K562 (cell line): ENCODE measurements at regions not wholly inside any gene's neighbourhood (a gene's known extent, or its start where the extent isn't known, plus 50 kb on each side); places are given as distances from the start of the nearest gene placed in this dataset.

ENCODE experiments used
- ATAC-seq: fragments of 200-7000 bp; cut with Tn5 transposase; 3 replicates; pipeline ENCODE4 v1.9.1; 2020; ENCODE audit warnings: moderate library complexity
- BruUV-seq: library from RNA; stranded (reverse); fragments of 400-500 nt; replicated peaks from 2 replicates; lab custom pipeline; 2021; lab: Mats Ljungman, UMichigan
- CTCF ChIA-PET: fragments of 300-600 bp; formaldehyde crosslinking; extraction: SDS; loops from one replicate; lab custom pipeline; 2021; ENCODE audit warnings: low intra/inter-chr PET ratio; lab: Yijun Ruan, JAX
- POLR2A ChIA-PET: fragments of 300-600, 350-650 bp; sonication (Branson Sonifier 250); formaldehyde crosslinking; extraction: SDS; loops from one replicate; lab custom pipeline; 2021; ENCODE audit warnings: antibody characterized with exemption, inconsistent platforms; lab: Yijun Ruan, JAX
- DNase-seq, 4 experiments: peaks; one replicate each; pipeline versions ENCODE4 v3.0.0 to v3.0.0-alpha.2; 2011 to 2018; ENCODE audit warnings: low spot score in 3 of 4, mixed read lengths in 3 of 4; ENCODE audit errors: extremely low read depth in 1 of 4
- FAIRE-seq: peaks from 2 replicates; lab custom pipeline; 2011; peaks lifted over from hg19 to GRCh38; lab: Jason Lieb, UNC
- H2AFZ ChIP-seq: 2 replicates; pipeline ENCODE4 v1.6.0; 2011; ENCODE audit warnings: low read depth, low read length, control low read depth, inconsistent platforms
- H3K27ac ChIP-seq: fragments of 200-600 bp; 3 replicates; pipeline ENCODE4 v1.8.0; 2011; ENCODE audit warnings: low read depth, mild to moderate bottlenecking, control low read depth, inconsistent platforms, low read length, moderate library complexity, mixed read lengths; ENCODE audit errors: extremely low read depth
- H3K27me3 ChIP-seq, 2 experiments: fragments of 300-600 bp in 1 of 2; 2 replicates in 1 of 2; 3 replicates in 1 of 2; pipeline versions ENCODE4 v1.6.0 to v1.8.0; 2011; ENCODE audit warnings: inconsistent platforms in 2 of 2, low read length in 2 of 2, mild to moderate bottlenecking in 1 of 2, mixed read lengths in 1 of 2, moderate library complexity in 1 of 2; ENCODE audit not compliant: control insufficient read depth in 2 of 2, insufficient read depth in 2 of 2
- H3K36me3 ChIP-seq: fragments of 300-600 bp; 3 replicates; pipeline ENCODE4 v1.8.0; 2011; ENCODE audit warnings: mild to moderate bottlenecking, low read length, inconsistent platforms; ENCODE audit not compliant: control insufficient read depth, insufficient read depth
- H3K4me1 ChIP-seq, 2 experiments: fragments of 200-600 bp in 1 of 2; replicated peaks in 1 of 2; 2 replicates in 1 of 2; 3 replicates in 1 of 2; pipeline versions ENCODE4 v1.5.1 to v1.8.0; 2011; ENCODE audit warnings: inconsistent platforms in 2 of 2, low read length in 2 of 2, mild to moderate bottlenecking in 1 of 2, mixed read lengths in 1 of 2, moderate library complexity in 1 of 2; ENCODE audit not compliant: control insufficient read depth in 2 of 2, insufficient read depth in 2 of 2
- H3K4me2 ChIP-seq: 2 replicates; pipeline ENCODE4 v1.6.1; 2011; ENCODE audit warnings: low read length, control low read depth, inconsistent platforms, mixed read lengths; ENCODE audit not compliant: insufficient read depth
- H3K4me3 ChIP-seq: fragments of 200-600 bp; sonication (generic), shearing (Covaris generic); 2 replicates; pipeline ENCODE4 v1.5.1; 2016; ENCODE audit warnings: control low read depth, inconsistent platforms
- H3K79me2 ChIP-seq: fragments of 200-600 bp; 3 replicates; pipeline ENCODE4 v1.8.0; 2011; ENCODE audit warnings: low read length, inconsistent platforms; ENCODE audit not compliant: control insufficient read depth, insufficient read depth
- H3K9ac ChIP-seq, 2 experiments: 2 replicates each; pipeline versions ENCODE4 v1.6.0 to v1.6.1; 2011; ENCODE audit warnings: low read depth in 2 of 2, low read length in 2 of 2, control low read depth in 1 of 2, inconsistent platforms in 1 of 2, mild to moderate bottlenecking in 1 of 2, mixed read lengths in 1 of 2; ENCODE audit not compliant: insufficient read depth in 1 of 2
- H3K9me1 ChIP-seq: one replicate; pipeline ENCODE4 v1.6.0; 2011; ENCODE audit warnings: inconsistent platforms, mild to moderate bottlenecking, low read length, moderate library complexity; ENCODE audit not compliant: control insufficient read depth, insufficient read depth
- H3K9me3 ChIP-seq: replicated peaks from 2 replicates; pipeline ENCODE4 v1.5.1; 2011; ENCODE audit warnings: low read depth, low read length, inconsistent platforms; ENCODE audit not compliant: control insufficient read depth, insufficient read depth
- H4K20me1 ChIP-seq: replicated peaks from 2 replicates; pipeline ENCODE4 v1.6.1; 2011; ENCODE audit warnings: low read length, inconsistent platforms, mixed read lengths; ENCODE audit not compliant: control insufficient read depth, insufficient read depth
- AFF1 ChIP-seq, 2 experiments: fragments of 450-650 bp; IDR thresholded peaks; 2 replicates each; pipeline ENCODE4 v1.6.1; 2018; ENCODE audit warnings: mild to moderate bottlenecking in 2 of 2, low read depth in 1 of 2; ENCODE audit not compliant: partially characterized antibody in 2 of 2
- E2F6 ChIP-seq, 2 experiments: IDR thresholded peaks; 2 replicates each; pipeline ENCODE4 v1.6.1; 2011; ENCODE audit warnings: borderline replicate concordance in 1 of 2, control low read depth in 1 of 2, low read depth in 1 of 2, low read length in 1 of 2, mild to moderate bottlenecking in 1 of 2, mixed read lengths in 1 of 2, moderate library complexity in 1 of 2; ENCODE audit not compliant: insufficient read depth in 1 of 2, insufficient read length in 1 of 2, poor library complexity in 1 of 2, severe bottlenecking in 1 of 2; ENCODE audit errors: extremely low read depth in 1 of 2
- HEY1 ChIP-seq: fragments of 250-450 bp; sonication (Bioruptor Pico); IDR thresholded peaks from 2 replicates; pipeline ENCODE4 v1.5.0; 2020; ENCODE audit warnings: mild to moderate bottlenecking, moderate library complexity, borderline replicate concordance
- KDM2B ChIP-seq: fragments of 250-450 bp; sonication (Bioruptor Pico); IDR thresholded peaks from 2 replicates; pipeline ENCODE4 v1.8.0; 2021; ENCODE audit warnings: mild to moderate bottlenecking, moderate library complexity
- KDM5B ChIP-seq: fragments of 200-600 bp; sonication (generic); IDR thresholded peaks from 2 replicates; pipeline ENCODE4 v1.6.1; 2012; ENCODE audit warnings: low read depth, mild to moderate bottlenecking, moderate library complexity, low read length, control low read depth, inconsistent platforms; ENCODE audit not compliant: insufficient replicate concordance
- KLF16 ChIP-seq: IDR thresholded peaks from 2 replicates; pipeline ENCODE4 v1.6.1; 2016; ENCODE audit warnings: antibody characterized with exemption
- MAFK ChIP-seq: IDR thresholded peaks from 2 replicates; pipeline ENCODE4 v1.6.1; 2011; ENCODE audit warnings: low read length, improper control_type of control experiment
- NR3C1 ChIP-seq: sonication (generic); formaldehyde crosslinking; IDR thresholded peaks from 2 replicates; pipeline ENCODE4 v1.8.1; 2022; ENCODE audit warnings: missing genetic modification reagents
- SMAD2 ChIP-seq: fragments of 150-350 bp; IDR thresholded peaks from 2 replicates; pipeline ENCODE4 v1.6.1; 2014; ENCODE audit warnings: low read depth, mild to moderate bottlenecking, low read length
- THRAP3 ChIP-seq: fragments of 450-650 bp; IDR thresholded peaks from 2 replicates; pipeline ENCODE4 v1.6.1; 2016; ENCODE audit warnings: mild to moderate bottlenecking, inconsistent platforms, borderline replicate concordance
- VEZF1 ChIP-seq: fragments of 200-800 bp; sonication (Bioruptor generic); IDR thresholded peaks from 2 replicates; pipeline ENCODE4 v1.6.1; 2017; ENCODE audit warnings: missing genetic modification characterization, missing compliant biosample characterization
- XRCC5 ChIP-seq: fragments of 200-400 bp; formaldehyde crosslinking; IDR thresholded peaks from 2 replicates; pipeline ENCODE4 v1.6.1; 2017; ENCODE audit warnings: low read depth, mild to moderate bottlenecking, low read length
- ZFP36 ChIP-seq: fragments of 150-350 bp; IDR thresholded peaks from 2 replicates; pipeline ENCODE4 v1.6.1; 2018; ENCODE audit warnings: low read length, low read depth; ENCODE audit not compliant: partially characterized antibody
- ZKSCAN8 ChIP-seq: fragments of 200-800 bp; sonication (Bioruptor generic); IDR thresholded peaks from 2 replicates; pipeline ENCODE4 v1.6.1; 2016; ENCODE audit warnings: missing genetic modification characterization, missing compliant biosample characterization
- ZNF436 ChIP-seq: fragments of 250-450, 450-650 bp; sonication (Bioruptor Pico); formaldehyde crosslinking; IDR thresholded peaks from 2 replicates; pipeline ENCODE4 v1.7.0; 2020; ENCODE audit warnings: mild to moderate bottlenecking
- ZNF584 ChIP-seq: fragments of 200-800 bp; sonication (Bioruptor generic); IDR thresholded peaks from 2 replicates; pipeline ENCODE4 v1.6.1; 2016; ENCODE audit warnings: low read depth, mild to moderate bottlenecking, missing genetic modification characterization, missing compliant biosample characterization
- WGBS: fragments of 100-300 bp; shearing (Covaris generic); methylation state at CpG from one replicate; pipeline ENCODE4 v1.1.6; 2016; ENCODE audit warnings: low coverage, mixed read lengths; ENCODE audit not compliant: insufficient coverage; ENCODE audit errors: missing lambda C conversion rate; 5-methylcytosine and 5-hydroxymethylcytosine counted together
- in situ Hi-C: fragments of 300-500 bp; cut with MboI; formaldehyde crosslinking; loops from 4 replicates; pipeline ENCODE4 v1.15.0; 2018; ENCODE audit warnings: inconsistent platforms, mixed read lengths
- intact Hi-C: fragments of 100-400 bp; cut with micrococcal nuclease; formaldehyde crosslinking; loops from 2 replicates; pipeline ENCODE4 v1.14.2; 2022

GRCh38 chr3:153437666-153438065 lies 275.6 kb downstream of the RAP2B start (continued):
- TF ChIP-seq AFF1 (IDR thresholded peaks at IDR 0.05; ENCODE audit: low read depth in 1 of 2, partially characterized antibody in 2 of 2) (no peak), ZNF584 (CRISPR knock-in tag) (no peak), ZFP36 (no peak)

GRCh38 chr3:153438271-153438670 lies 276.2 kb downstream of the RAP2B start:
- H3K27ac ChIP-seq = no peak overlapping the region
- ATAC-seq (no peak), DNase-seq (no peak), FAIRE-seq (no peak)
- no peaks in the 10 kb centered on the region for H3K27me3 ChIP-seq
- no peaks in the 10 kb centered on the region for H4K20me1 ChIP-seq
- no peak overlapping the region for H3K4me2 ChIP-seq
- H3K9me1 ChIP-seq = no peaks in the 10 kb centered on the region
- H3K79me2 ChIP-seq = no peaks in the 10 kb centered on the region
- no peaks in the 10 kb centered on the region for H3K9me3 ChIP-seq
- H3K4me1 ChIP-seq = no peaks in the 10 kb centered on the region
- H2AFZ ChIP-seq = no peak overlapping the region
- in situ Hi-C loops = no loop called here
- ChIA-PET POLR2A (no interaction called here), CTCF (no interaction called here)
- intact Hi-C loops = no loop called here
- no peak overlapping the region for H3K4me3 ChIP-seq
- H3K9ac ChIP-seq = no peak overlapping the region
- no TSS peak for BruUV-seq
- WGBS = 4% methylated on average over 3 of the region's 3 CpGs
- no peaks in the 10 kb centered on the region for H3K36me3 ChIP-seq
- TF ChIP-seq KDM5B (no peak), SMAD2 (no peak), KDM2B (no peak), THRAP3 (no peak), XRCC5 (no peak), KLF16 (no peak), E2F6 (IDR thresholded peaks at IDR 0.05; ENCODE audit: borderline replicate concordance in 1 of 2, extremely low read depth in 1 of 2, insufficient read depth in 1 of 2, insufficient read length in 1 of 2, low read depth in 1 of 2, low read length in 1 of 2, poor library complexity in 1 of 2, severe bottlenecking in 1 of 2) (no peak), ZNF436 (CRISPR knock-in tag) (no peak), NR3C1 (CRISPR knock-in tag) (no peak), HEY1 (CRISPR knock-in tag) (no peak), ZKSCAN8 (CRISPR knock-in tag) (no peak), VEZF1 (CRISPR knock-in tag) (no peak), MAFK (no peak)
